ENCODE measurements at regions not wholly inside any gene's neighbourhood (a gene's known extent, or its start where the extent isn't known, plus 50 kb on each side); places are given as distances from the start of the nearest gene placed in this dataset.

- DNase-seq (no peak), ATAC-seq (no peak)
- H3K27ac ChIP-seq, result no peak overlapping the region
- TF ChIP-seq CTCF (IDR thresholded peaks at IDR 0.05), result no peak
- H3K4me1 ChIP-seq, result no peaks in the 10 kb centered on the region
- H3K9me3 ChIP-seq, result no peaks in the 10 kb centered on the region
- no peaks in the 10 kb centered on the region for H3K27me3 ChIP-seq
- intact Hi-C loops (cut with DNase I), result no loop called here
- H3K36me3 ChIP-seq, result no peaks in the 10 kb centered on the region
- no peak overlapping the region for H3K4me3 ChIP-seq
Observed at GRCh38 chr17:13787636-13788035, 185.9 kb upstream of the HS3ST3A1 start.

- intact Hi-C loops (cut with DNase I), result no loop called here
- Histone ChIP-seq H3K27me3 (no peaks in the 10 kb centered on the region), H3K27ac (no peak overlapping the region), H3K4me3 (no peak overlapping the region), H3K36me3 (no peaks in the 10 kb centered on the region), H3K9me3 (no peaks in the 10 kb centered on the region), H3K4me1 (no peaks in the 10 kb centered on the region)
- TF ChIP-seq CTCF (IDR thresholded peaks at IDR 0.05), result no peak
- no peak for DNase-seq
- ATAC-seq, result no peak
Observed at GRCh38 chr17:13788385-13788784, 186.7 kb upstream of the HS3ST3A1 start.

- TF ChIP-seq CTCF (IDR thresholded peaks at IDR 0.05), result no peak
- Histone ChIP-seq H3K9me3 (no peaks in the 10 kb centered on the region), H3K36me3 (no peaks in the 10 kb centered on the region), H3K4me3 (no peak overlapping the region), H3K27me3 (no peaks in the 10 kb centered on the region), H3K27ac (no peak overlapping the region), H3K4me1 (no peaks in the 10 kb centered on the region)
- ATAC-seq (no peak), DNase-seq (no peak)
- intact Hi-C loops (cut with DNase I), result no loop called here
Observed at GRCh38 chr17:13792314-13792713, 190.6 kb upstream of the HS3ST3A1 start.

- Histone ChIP-seq H3K27ac (no peak overlapping the region), H3K4me1 (no peaks in the 10 kb centered on the region), H3K4me3 (no peak overlapping the region), H3K27me3 (no peaks in the 10 kb centered on the region), H3K36me3 (no peaks in the 10 kb centered on the region), H3K9me3 (no peaks in the 10 kb centered on the region)
- DNase-seq (no peak), ATAC-seq (no peak)
- TF ChIP-seq CTCF (IDR thresholded peaks at IDR 0.05), result no peak
- intact Hi-C loops (cut with DNase I), result no loop called here
Observed at GRCh38 chr17:13793951-13794350, 192.2 kb upstream of the HS3ST3A1 start.

- no peak overlapping the region for H3K4me3 ChIP-seq
- no peaks in the 10 kb centered on the region for H3K36me3 ChIP-seq
- no peak for TF ChIP-seq CTCF (IDR thresholded peaks at IDR 0.05)
- DNase-seq, result no peak
- no peaks in the 10 kb centered on the region for H3K27me3 ChIP-seq
- no peak overlapping the region for H3K27ac ChIP-seq
- intact Hi-C loops (cut with DNase I), result no loop called here
- no peaks in the 10 kb centered on the region for H3K4me1 ChIP-seq
- H3K9me3 ChIP-seq, result no peaks in the 10 kb centered on the region
- ATAC-seq, result no peak
Observed at GRCh38 chr17:13797863-13798262, 196.1 kb upstream of the HS3ST3A1 start.

GRCh38 chr17:13806092-13806491 lies 204.4 kb upstream of the HS3ST3A1 start:
- DNase-seq, result no peak
- no peaks in the 10 kb centered on the region for H3K36me3 ChIP-seq
- H3K4me3 ChIP-seq, result no peak overlapping the region
- no peaks in the 10 kb centered on the region for H3K9me3 ChIP-seq
- H3K27me3 ChIP-seq, result no peaks in the 10 kb centered on the region
- no peak for TF ChIP-seq CTCF (IDR thresholded peaks at IDR 0.05)
- no peak overlapping the region for H3K27ac ChIP-seq
- intact Hi-C loops (cut with DNase I), result no loop called here
- H3K4me1 ChIP-seq, result no peaks in the 10 kb centered on the region
- no peak for ATAC-seq

Data from upper lobe of right lung (tissue), 1 donor.